ENCODE measurements at regions not wholly inside any gene's neighbourhood (a gene's known extent, or its start where the extent isn't known, plus 50 kb on each side); places are given as distances from the start of the nearest gene placed in this dataset.

GRCh38 chr12:54721312-54721711 lies 73.1 kb upstream of the DCD start (continued):
- TF ChIP-seq, protein P1, sequence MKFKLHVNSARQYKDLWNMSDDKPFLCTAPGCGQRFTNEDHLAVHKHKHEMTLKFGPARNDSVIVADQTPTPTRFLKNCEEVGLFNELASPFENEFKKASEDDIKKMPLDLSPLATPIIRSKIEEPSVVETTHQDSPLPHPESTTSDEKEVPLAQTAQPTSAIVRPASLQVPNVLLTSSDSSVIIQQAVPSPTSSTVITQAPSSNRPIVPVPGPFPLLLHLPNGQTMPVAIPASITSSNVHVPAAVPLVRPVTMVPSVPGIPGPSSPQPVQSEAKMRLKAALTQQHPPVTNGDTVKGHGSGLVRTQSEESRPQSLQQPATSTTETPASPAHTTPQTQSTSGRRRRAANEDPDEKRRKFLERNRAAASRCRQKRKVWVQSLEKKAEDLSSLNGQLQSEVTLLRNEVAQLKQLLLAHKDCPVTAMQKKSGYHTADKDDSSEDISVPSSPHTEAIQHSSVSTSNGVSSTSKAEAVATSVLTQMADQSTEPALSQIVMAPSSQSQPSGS (IDR thresholded peaks at IDR 0.05; ENCODE audit: low read length), result no peak
- TF ChIP-seq RXRA (IDR thresholded peaks at IDR 0.05; ENCODE audit: insufficient read depth, low read depth, low read length) (no peak), JUN (IDR thresholded peaks at IDR 0.05; ENCODE audit: low read depth, low read length) (no peak), EP300 (IDR thresholded peaks at IDR 0.05; ENCODE audit: borderline replicate concordance in 1 of 2, low read depth in 2 of 2, low read length in 2 of 2) (no peak), PHF8 (conservative IDR thresholded peaks at IDR 0.05; ENCODE audit: low read depth, low read length) (no peak), TEAD4 (IDR thresholded peaks at IDR 0.05; ENCODE audit: low read depth, low read length) (no peak), HDAC6 (IDR thresholded peaks at IDR 0.05; ENCODE audit: low read depth, low read length) (no peak)
